ENCODE measurements at regions not wholly inside any gene's neighbourhood (a gene's known extent, or its start where the extent isn't known, plus 50 kb on each side); places are given as distances from the start of the nearest gene placed in this dataset.

DNA sequence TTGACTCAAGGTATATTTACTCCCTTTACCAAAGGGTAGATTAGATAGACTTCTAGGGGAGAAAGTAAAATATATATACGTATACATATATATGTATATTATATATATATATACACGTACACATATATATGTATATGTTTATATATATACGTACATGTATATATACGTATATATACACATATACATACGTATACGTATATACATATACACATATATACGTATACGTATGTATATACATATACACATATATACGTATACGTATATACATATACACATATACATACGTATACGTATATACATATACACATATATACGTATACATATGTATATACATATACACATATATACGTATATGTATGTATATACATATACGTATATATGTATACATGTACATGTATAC lies 430.5 kb upstream of the ANO3 start:
- TF ChIP-seq, protein P1, sequence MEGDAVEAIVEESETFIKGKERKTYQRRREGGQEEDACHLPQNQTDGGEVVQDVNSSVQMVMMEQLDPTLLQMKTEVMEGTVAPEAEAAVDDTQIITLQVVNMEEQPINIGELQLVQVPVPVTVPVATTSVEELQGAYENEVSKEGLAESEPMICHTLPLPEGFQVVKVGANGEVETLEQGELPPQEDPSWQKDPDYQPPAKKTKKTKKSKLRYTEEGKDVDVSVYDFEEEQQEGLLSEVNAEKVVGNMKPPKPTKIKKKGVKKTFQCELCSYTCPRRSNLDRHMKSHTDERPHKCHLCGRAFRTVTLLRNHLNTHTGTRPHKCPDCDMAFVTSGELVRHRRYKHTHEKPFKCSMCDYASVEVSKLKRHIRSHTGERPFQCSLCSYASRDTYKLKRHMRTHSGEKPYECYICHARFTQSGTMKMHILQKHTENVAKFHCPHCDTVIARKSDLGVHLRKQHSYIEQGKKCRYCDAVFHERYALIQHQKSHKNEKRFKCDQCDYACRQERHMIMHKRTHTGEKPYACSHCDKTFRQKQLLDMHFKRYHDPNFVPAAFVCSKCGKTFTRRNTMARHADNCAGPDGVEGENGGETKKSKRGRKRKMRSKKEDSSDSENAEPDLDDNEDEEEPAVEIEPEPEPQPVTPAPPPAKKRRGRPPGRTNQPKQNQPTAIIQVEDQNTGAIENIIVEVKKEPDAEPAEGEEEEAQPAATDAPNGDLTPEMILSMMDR (conservative IDR thresholded peaks at IDR 0.05; ENCODE audit: low read depth): no peak
- H3K27ac ChIP-seq: no peak overlapping the region
- ChIA-PET POLR2A (ENCODE audit: low non-redundant PET) (no interaction called here), CTCF (no interaction called here)
- DNase-seq (ENCODE audit: low spot score): no peak

DNA sequence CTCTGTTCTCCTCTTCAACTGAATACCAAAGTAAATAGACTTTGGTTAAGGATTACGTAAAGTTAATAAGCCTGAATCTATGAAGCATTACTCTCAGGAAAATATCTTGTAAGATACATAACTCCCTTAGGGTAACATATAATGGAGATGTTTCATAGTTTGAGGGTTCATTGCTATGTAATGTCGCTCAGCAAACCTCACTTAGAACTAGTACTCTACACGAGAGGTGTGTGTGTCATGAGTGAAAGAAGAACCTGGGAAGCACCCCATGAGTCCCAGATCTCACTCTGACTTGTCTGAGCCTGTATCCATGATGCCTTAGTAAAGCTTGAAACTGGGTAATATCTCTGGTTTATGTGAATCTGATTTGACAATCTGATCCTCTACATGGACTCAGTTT lies 429.5 kb upstream of the ANO3 start:
- TF ChIP-seq, protein P1 (conservative IDR thresholded peaks at IDR 0.05; ENCODE audit: low read depth): no peak
- POLR2A ChIA-PET (ENCODE audit: low non-redundant PET): no interaction called here
- no peak for DNase-seq (ENCODE audit: low spot score)
- H3K27ac ChIP-seq: no peak overlapping the region
- CTCF ChIA-PET: no interaction called here

DNA sequence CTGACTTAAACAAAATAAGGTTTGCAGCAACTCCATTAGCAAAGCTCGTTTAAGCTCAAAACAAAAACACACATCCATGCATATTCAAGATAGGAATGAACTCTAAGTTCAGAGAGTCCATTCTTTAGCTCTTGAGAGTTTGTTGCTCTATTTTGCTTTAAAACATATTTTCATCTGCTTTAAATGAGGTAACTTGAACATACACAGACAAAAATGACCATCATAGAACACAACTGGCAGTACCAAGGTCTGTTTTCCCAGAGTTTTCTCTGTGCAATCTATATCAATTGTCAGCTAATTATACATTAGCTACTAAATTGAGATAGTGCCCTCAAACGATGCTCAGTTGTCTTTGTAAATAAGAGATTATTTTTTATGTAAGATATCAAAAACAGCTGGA lies 423.2 kb upstream of the ANO3 start:
- CTCF ChIA-PET: interaction anchor here (0.6 kb wide), 1 partner anchor 1475 kb away, joined by 3 read pairs; no protein-coding TSS in a partner anchor
- TF ChIP-seq, protein P1 (conservative IDR thresholded peaks at IDR 0.05; ENCODE audit: low read depth): no peak
- H3K27ac ChIP-seq: no peak overlapping the region
- DNase-seq (ENCODE audit: low spot score): no peak
- POLR2A ChIA-PET (ENCODE audit: low non-redundant PET): no interaction called here

DNA sequence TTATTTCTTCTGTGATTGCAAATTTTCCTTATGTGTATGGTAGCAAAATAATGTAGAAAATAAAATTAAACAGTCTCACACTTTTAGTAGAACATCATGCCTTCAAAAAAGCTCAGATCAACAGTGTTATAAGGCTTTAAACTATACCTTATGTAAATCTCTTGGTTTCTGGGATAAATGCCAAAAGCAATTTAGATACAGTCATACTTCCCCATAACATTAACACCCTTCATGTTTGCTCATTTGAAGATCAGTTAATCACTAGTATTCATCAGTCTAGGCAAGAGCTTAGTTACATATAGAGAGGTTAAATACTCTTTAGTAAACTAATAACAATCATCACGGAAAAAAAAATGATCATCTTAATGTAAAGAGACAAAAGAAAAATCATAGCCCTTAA lies 421.8 kb upstream of the ANO3 start:
- POLR2A ChIA-PET (ENCODE audit: low non-redundant PET): no interaction called here
- TF ChIP-seq, protein P1 (conservative IDR thresholded peaks at IDR 0.05; ENCODE audit: low read depth): no peak
- DNase-seq (ENCODE audit: low spot score): peak; percentile 5
- CTCF ChIA-PET: no interaction called here
- no peak overlapping the region for H3K27ac ChIP-seq

DNA sequence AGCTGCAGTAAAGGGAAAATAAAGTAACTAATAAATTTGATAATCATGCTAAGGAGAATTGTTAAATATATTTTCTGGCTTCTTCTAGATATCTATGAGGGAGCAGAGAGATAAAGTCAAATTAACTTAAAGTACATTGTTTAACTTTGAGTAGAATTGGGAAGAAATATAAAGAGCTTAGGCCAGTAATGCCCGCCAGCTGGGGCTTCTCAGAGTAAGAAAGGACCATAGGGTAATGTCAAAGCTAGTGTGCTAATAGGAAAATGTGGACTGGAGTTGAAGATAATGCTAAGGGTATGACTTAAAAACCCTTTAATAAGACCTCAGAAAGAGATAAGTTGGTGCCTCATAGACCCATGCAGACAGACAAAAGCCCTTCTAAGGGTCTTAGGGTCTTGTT lies 411.6 kb upstream of the ANO3 start:
- POLR2A ChIA-PET (ENCODE audit: low non-redundant PET): no interaction called here
- CTCF ChIA-PET: no interaction called here
- H3K27ac ChIP-seq: no peak overlapping the region
- DNase-seq (ENCODE audit: low spot score): no peak
- TF ChIP-seq, protein P1 (conservative IDR thresholded peaks at IDR 0.05; ENCODE audit: low read depth): no peak

DNA sequence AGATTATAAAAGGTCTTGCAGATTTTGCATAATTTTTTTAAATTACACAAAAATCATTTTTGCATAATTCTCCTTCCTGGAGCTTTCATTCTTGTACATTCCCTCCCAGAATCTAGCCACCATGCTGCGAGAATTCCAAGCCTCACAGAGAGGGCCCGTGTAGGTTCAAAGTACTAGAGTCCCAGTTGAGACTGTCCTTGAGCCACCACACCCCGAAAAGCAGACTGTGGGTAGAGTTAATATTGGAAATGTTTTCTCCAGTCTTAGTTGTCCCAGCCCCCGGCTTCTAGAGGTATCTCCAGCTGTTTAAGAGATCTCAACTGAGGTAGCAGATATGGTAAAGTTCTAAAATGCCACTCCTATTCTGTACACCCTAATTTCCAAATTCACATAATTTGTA lies 407.3 kb upstream of the ANO3 start:
- ChIA-PET CTCF (no interaction called here), POLR2A (ENCODE audit: low non-redundant PET) (no interaction called here)
- TF ChIP-seq, protein P1 (conservative IDR thresholded peaks at IDR 0.05; ENCODE audit: low read depth): no peak
- H3K27ac ChIP-seq: no peak overlapping the region
- no peak for DNase-seq (ENCODE audit: low spot score)

DNA sequence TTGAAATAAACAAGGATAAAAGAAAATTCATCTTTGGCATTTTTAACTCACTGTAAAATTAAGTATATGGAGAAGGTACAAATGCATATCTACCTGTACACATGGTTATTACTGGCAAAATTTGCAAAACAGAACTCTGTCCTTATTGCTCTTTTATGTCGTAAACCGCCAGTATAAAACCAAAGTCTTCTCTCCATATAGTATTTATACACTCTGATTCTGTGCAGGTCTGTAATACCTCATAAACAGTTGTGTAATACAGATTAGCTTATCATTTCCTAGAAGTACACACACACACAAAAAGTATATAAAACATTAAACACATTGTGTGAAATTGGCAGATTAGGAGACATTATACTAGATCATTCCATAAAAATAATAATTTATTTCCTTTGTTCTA lies 406.6 kb upstream of the ANO3 start:
- H3K27ac ChIP-seq: no peak overlapping the region
- TF ChIP-seq, protein P1 (conservative IDR thresholded peaks at IDR 0.05; ENCODE audit: low read depth): no peak
- DNase-seq (ENCODE audit: low spot score): no peak
- POLR2A ChIA-PET (ENCODE audit: low non-redundant PET): no interaction called here
- CTCF ChIA-PET: no interaction called here

Measured in RWPE1 (cell line).